T-helper 1 cell (primary cell): ENCODE measurements at regions not wholly inside any gene's neighbourhood (a gene's known extent, or its start where the extent isn't known, plus 50 kb on each side); places are given as distances from the start of the nearest gene placed in this dataset.

Source experiments
- DNase-seq, 5 donors: peaks; one replicate each; pipeline ENCODE4 v3.0.0-alpha.2; 2012 to 2020

- DNase-seq = no peak
These were observed 252.4 kb downstream of the FSIP2 start for GRCh38 chr2:185990861-185991525.

- no peak for DNase-seq
These were observed 260.0 kb downstream of the FSIP2 start for GRCh38 chr2:185998562-185999070.

GRCh38 chr2:186009341-186009740 is 270.7 kb downstream of the FSIP2 start:
- no peak for DNase-seq

- no peak for DNase-seq
These were observed 278.7 kb downstream of the FSIP2 start for GRCh38 chr2:186017278-186017677.

GRCh38 chr2:186024921-186025320 is 286.3 kb downstream of the FSIP2 start:
- no peak for DNase-seq

- no peak for DNase-seq
These were observed 289.3 kb downstream of the FSIP2 start for GRCh38 chr2:186027922-186028321.

- no peak for DNase-seq
These were observed 292.6 kb downstream of the FSIP2 start for GRCh38 chr2:186031229-186031628.

- DNase-seq = no peak
These were observed 293.6 kb downstream of the FSIP2 start for GRCh38 chr2:186032102-186032738.

- DNase-seq = no peak
These were observed 294.3 kb downstream of the FSIP2 start for GRCh38 chr2:186032930-186033329.

- no peak for DNase-seq
These were observed 294.9 kb downstream of the FSIP2 start for GRCh38 chr2:186033541-186033940.

GRCh38 chr2:186036862-186037449 is 298.4 kb downstream of the FSIP2 start:
- no peak for DNase-seq

GRCh38 chr2:186042207-186043028 is 303.8 kb downstream of the FSIP2 start:
- no peak for DNase-seq

- no peak for DNase-seq
These were observed 306.2 kb downstream of the FSIP2 start for GRCh38 chr2:186044761-186045160.

GRCh38 chr2:186052930-186053329 is 314.3 kb downstream of the FSIP2 start:
- DNase-seq = no peak

GRCh38 chr2:186058614-186059013 is 320.0 kb downstream of the FSIP2 start:
- no peak for DNase-seq

GRCh38 chr2:186059096-186059495 is 320.5 kb downstream of the FSIP2 start:
- DNase-seq = no peak

- DNase-seq = no peak
These were observed 322.3 kb downstream of the FSIP2 start for GRCh38 chr2:186060744-186061440.

- no peak for DNase-seq
These were observed 325.9 kb downstream of the FSIP2 start for GRCh38 chr2:186064507-186064906.

- no peak for DNase-seq
These were observed 326.9 kb downstream of the FSIP2 start for GRCh38 chr2:186065491-186065890.

- no peak for DNase-seq
These were observed 329.7 kb downstream of the FSIP2 start for GRCh38 chr2:186068139-186068801.

- DNase-seq = no peak
These were observed 331.1 kb downstream of the FSIP2 start for GRCh38 chr2:186069676-186070075.

GRCh38 chr2:186085226-186085625 is 346.6 kb downstream of the FSIP2 start:
- no peak for DNase-seq
